OCI-LY1 (cell line): ENCODE measurements at regions not wholly inside any gene's neighbourhood (a gene's known extent, or its start where the extent isn't known, plus 50 kb on each side); places are given as distances from the start of the nearest gene placed in this dataset.

ENCODE experiments used
- EZH2 ChIP-seq: fragments of 200-600 bp; sonication (generic), shearing (Covaris generic); IDR thresholded peaks from 2 replicates; pipeline ENCODE4 v1.8.0; 2017; ENCODE audit warnings: borderline replicate concordance, mixed run types, mild to moderate bottlenecking, antibody characterized with exemption, low read length, moderate library complexity, mixed read lengths
- TF ChIP-seq, protein P1 (sequence below): fragments of 200-600 bp; sonication (generic), shearing (Covaris generic); IDR thresholded peaks from 2 replicates; pipeline ENCODE4 v1.5.1; 2017; ENCODE audit warnings: mild to moderate bottlenecking, antibody characterized with exemption, low read length, moderate library complexity, mixed read lengths

DNA sequence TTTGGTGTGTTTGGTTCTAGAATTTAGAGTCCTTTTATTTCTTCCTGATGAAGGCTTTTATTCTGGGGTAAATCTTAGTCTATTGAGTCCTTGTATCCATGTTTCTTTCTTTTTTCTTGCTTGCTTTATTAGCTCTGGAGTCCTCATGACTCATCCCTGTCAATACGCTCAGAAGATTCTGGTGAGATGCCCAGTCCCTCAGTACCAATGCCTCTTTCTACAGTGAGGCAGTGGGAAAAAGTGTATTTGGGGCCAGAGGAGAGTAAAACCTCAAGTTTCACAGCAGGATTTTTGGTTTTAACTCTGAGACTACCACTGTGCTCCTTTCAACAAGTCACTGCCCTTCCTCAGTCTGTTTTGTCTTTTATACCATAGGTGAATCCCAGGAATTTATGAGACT, 368.0 kb downstream of the GBA3 start:
- TF ChIP-seq EZH2, result no peak
- TF ChIP-seq, protein P1, sequence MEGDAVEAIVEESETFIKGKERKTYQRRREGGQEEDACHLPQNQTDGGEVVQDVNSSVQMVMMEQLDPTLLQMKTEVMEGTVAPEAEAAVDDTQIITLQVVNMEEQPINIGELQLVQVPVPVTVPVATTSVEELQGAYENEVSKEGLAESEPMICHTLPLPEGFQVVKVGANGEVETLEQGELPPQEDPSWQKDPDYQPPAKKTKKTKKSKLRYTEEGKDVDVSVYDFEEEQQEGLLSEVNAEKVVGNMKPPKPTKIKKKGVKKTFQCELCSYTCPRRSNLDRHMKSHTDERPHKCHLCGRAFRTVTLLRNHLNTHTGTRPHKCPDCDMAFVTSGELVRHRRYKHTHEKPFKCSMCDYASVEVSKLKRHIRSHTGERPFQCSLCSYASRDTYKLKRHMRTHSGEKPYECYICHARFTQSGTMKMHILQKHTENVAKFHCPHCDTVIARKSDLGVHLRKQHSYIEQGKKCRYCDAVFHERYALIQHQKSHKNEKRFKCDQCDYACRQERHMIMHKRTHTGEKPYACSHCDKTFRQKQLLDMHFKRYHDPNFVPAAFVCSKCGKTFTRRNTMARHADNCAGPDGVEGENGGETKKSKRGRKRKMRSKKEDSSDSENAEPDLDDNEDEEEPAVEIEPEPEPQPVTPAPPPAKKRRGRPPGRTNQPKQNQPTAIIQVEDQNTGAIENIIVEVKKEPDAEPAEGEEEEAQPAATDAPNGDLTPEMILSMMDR, result no peak
